HCT116 (cell line): ENCODE measurements at regions not wholly inside any gene's neighbourhood (a gene's known extent, or its start where the extent isn't known, plus 50 kb on each side); places are given as distances from the start of the nearest gene placed in this dataset.

ENCODE experiments used
- ATAC-seq: fragments of 200-7000 bp; cut with Tn5 transposase; 2 replicates; pipeline ENCODE4 v1.9.1; 2020; ENCODE audit warnings: mild to moderate bottlenecking, moderate library complexity
- BruUV-seq: library from RNA; stranded (reverse); fragments of 400-500 nt; replicated peaks from 2 replicates; lab custom pipeline; 2021; lab: Mats Ljungman, UMichigan
- CTCF ChIA-PET: fragments of 300-600 bp; sonication (Branson Sonifier 250); formaldehyde crosslinking; loops from one replicate; lab custom pipeline; 2021; ENCODE audit warnings: antibody characterized with exemption; lab: Charles Lee
- POLR2A ChIA-PET: fragments of 300-600, 350-600 bp; sonication (Branson Sonifier 250); formaldehyde crosslinking; loops from one replicate; lab custom pipeline; 2021; ENCODE audit warnings: antibody characterized with exemption; lab: Charles Lee
- RAD21 ChIA-PET, 2 experiments: fragments of 300-600 bp; sonication (Branson Sonifier 250); formaldehyde crosslinking; loops; one replicate each; lab custom pipeline; 2023; ENCODE audit warnings: low total read pairs in 2 of 2; ENCODE audit not compliant: uncharacterized antibody in 2 of 2, unreplicated experiment in 2 of 2, low non-redundant PET in 1 of 2; lab: Charles Lee
- DNase-seq: peaks from one replicate; pipeline ENCODE4 v3.0.0-alpha.2; 2010; ENCODE audit warnings: low read depth, low spot score
- H2AFZ ChIP-seq: fragments of 200-600 bp; shearing (Covaris generic), sonication (generic); 2 replicates; pipeline ENCODE4 v1.6.1; 2017; ENCODE audit warnings: low read depth, mixed run types, mixed read lengths, antibody characterized with exemption, low read length; ENCODE audit not compliant: poor library complexity, severe bottlenecking
- H3K27ac ChIP-seq: 2 replicates; pipeline ENCODE4 v1.5.1; 2012; ENCODE audit warnings: low read depth, low read length
- H3K27me3 ChIP-seq: fragments of 200-600 bp; sonication (generic); 2 replicates; pipeline ENCODE4 v1.6.1; 2016; ENCODE audit warnings: mixed run types, low read length, mixed read lengths; ENCODE audit not compliant: insufficient read depth
- H3K36me3 ChIP-seq, 2 experiments: fragments of 200-500 bp in 1 of 2; fragments of 200-600 bp in 1 of 2; sonication (Bioruptor generic) in 1 of 2; sonication (generic) in 1 of 2; 2 replicates each; pipeline versions ENCODE4 v1.5.1 to v1.6.1; 2014 to 2016; ENCODE audit warnings: low read length in 2 of 2, inconsistent platforms in 1 of 2, mixed read lengths in 1 of 2, mixed run types in 1 of 2; ENCODE audit not compliant: insufficient read depth in 2 of 2, control insufficient read depth in 1 of 2
- H3K4me1 ChIP-seq, 2 experiments: fragments of 200-600 bp in 1 of 2; sonication (generic) in 1 of 2; 2 replicates each; pipeline versions ENCODE4 v1.5.1 to v1.6.1; 2012 to 2017; ENCODE audit warnings: low read length in 2 of 2, inconsistent platforms in 1 of 2, mild to moderate bottlenecking in 1 of 2, mixed read lengths in 1 of 2, mixed run types in 1 of 2, moderate library complexity in 1 of 2; ENCODE audit not compliant: insufficient read depth in 2 of 2, control insufficient read depth in 1 of 2
- H3K4me2 ChIP-seq: fragments of 200-600 bp; sonication (generic); 2 replicates; pipeline ENCODE4 v1.6.1; 2017; ENCODE audit warnings: mixed run types, low read length, mixed read lengths
- H3K4me3 ChIP-seq, 2 experiments: fragments of 200-600 bp in 1 of 2; sonication (generic) in 1 of 2; replicated peaks in 1 of 2; 2 replicates each; pipeline ENCODE4 v1.5.1; 2011 to 2016; ENCODE audit warnings: low read length in 2 of 2, control low read depth in 1 of 2, low read depth in 1 of 2, mild to moderate bottlenecking in 1 of 2, mixed read lengths in 1 of 2, mixed run types in 1 of 2
- H3K79me2 ChIP-seq: fragments of 200-600 bp; sonication (generic); 2 replicates; pipeline ENCODE4 v1.6.1; 2017; ENCODE audit warnings: mild to moderate bottlenecking, mixed run types, low read length, moderate library complexity, mixed read lengths; ENCODE audit not compliant: insufficient read depth
- H3K9ac ChIP-seq: fragments of 200-600 bp; sonication (generic); 2 replicates; pipeline ENCODE4 v1.6.1; 2016; ENCODE audit warnings: low read length, mixed read lengths
- H3K9me2 ChIP-seq: fragments of 200-600 bp; sonication (generic), shearing (Covaris generic); 2 replicates; pipeline ENCODE4 v1.6.1; 2017; ENCODE audit warnings: mixed run types, mild to moderate bottlenecking, moderate library complexity; ENCODE audit not compliant: insufficient read depth
- H3K9me3 ChIP-seq, 2 experiments: fragments of 200-500 bp in 1 of 2; fragments of 200-600 bp in 1 of 2; sonication (Bioruptor generic) in 1 of 2; sonication (generic) in 1 of 2; 2 replicates each; pipeline ENCODE4 v1.6.1; 2014 to 2017; ENCODE audit warnings: low read length in 2 of 2, mixed read lengths in 2 of 2, inconsistent platforms in 1 of 2, low read depth in 1 of 2, mild to moderate bottlenecking in 1 of 2, mixed run types in 1 of 2, moderate library complexity in 1 of 2; ENCODE audit not compliant: control insufficient read depth in 1 of 2, insufficient read depth in 1 of 2
- H4K20me1 ChIP-seq: fragments of 200-600 bp; sonication (generic), shearing (Covaris generic); 2 replicates; pipeline ENCODE4 v1.6.1; 2017; ENCODE audit warnings: mixed run types, mild to moderate bottlenecking, moderate library complexity; ENCODE audit not compliant: insufficient read depth
- ATF3 ChIP-seq: IDR thresholded peaks from 2 replicates; pipeline ENCODE4 v1.6.1; 2012
- CTCF ChIP-seq, 3 experiments: fragments of 200-600 bp in 1 of 3; sonication (generic) in 1 of 3; IDR thresholded peaks in 2 of 3; conservative IDR thresholded peaks in 1 of 3; 2 replicates each; pipeline ENCODE4 v1.5.1; 2012 to 2017; ENCODE audit warnings: low read depth in 2 of 3, low read length in 2 of 3, antibody characterized with exemption in 1 of 3, borderline replicate concordance in 1 of 3, control low read depth in 1 of 3, mild to moderate bottlenecking in 1 of 3, mixed read lengths in 1 of 3, mixed run types in 1 of 3, moderate library complexity in 1 of 3; ENCODE audit not compliant: insufficient read depth in 1 of 3
- EZH2 ChIP-seq: fragments of 200-600 bp; sonication (generic); IDR thresholded peaks from 2 replicates; pipeline ENCODE4 v1.6.1; 2017; ENCODE audit warnings: antibody characterized with exemption, mixed run types
- FOSL1 ChIP-seq: IDR thresholded peaks from 2 replicates; pipeline ENCODE4 v1.6.1; 2012; ENCODE audit warnings: low read depth
- JUND ChIP-seq: IDR thresholded peaks from 2 replicates; pipeline ENCODE4 v1.6.1; 2012
- REST ChIP-seq: IDR thresholded peaks from 2 replicates; pipeline ENCODE4 v1.6.1; 2012; ENCODE audit warnings: low read depth
- YY1 ChIP-seq: IDR thresholded peaks from 2 replicates; pipeline ENCODE4 v1.6.1; 2011; ENCODE audit warnings: low read length, low read depth, moderate library complexity, mild to moderate bottlenecking; ENCODE audit not compliant: insufficient replicate concordance; ENCODE audit errors: extremely low read depth
- ZBTB33 ChIP-seq: IDR thresholded peaks from 2 replicates; pipeline ENCODE4 v1.6.1; 2011; ENCODE audit warnings: mild to moderate bottlenecking, low read length, moderate library complexity; ENCODE audit not compliant: insufficient replicate concordance; ENCODE audit errors: extremely low read depth
- ZNF274 ChIP-seq: fragments of 200-500 bp; sonication (Bioruptor generic); IDR thresholded peaks from 2 replicates; pipeline ENCODE4 v1.6.1; 2014; ENCODE audit warnings: mild to moderate bottlenecking, low read depth, low read length, inconsistent platforms
- intact Hi-C: fragments of 100-400 bp; cut with micrococcal nuclease; formaldehyde crosslinking; loops from 2 replicates; pipeline ENCODE4 v1.10.0; 2022

- TF ChIP-seq ZBTB33 (no peak), EZH2 (no peak)
Observed at GRCh38 chr12:128059621-128060370, 207.2 kb upstream of the TMEM132C start (continued).

GRCh38 chr12:128068211-128068610, 198.8 kb upstream of the TMEM132C start:
- ATAC-seq (no peak), DNase-seq (no peak)
- Histone ChIP-seq H4K20me1 (no peaks in the 10 kb centered on the region), H3K27ac (no peak overlapping the region), H3K4me3 (no peak overlapping the region), H2AFZ (no peak overlapping the region), H3K9ac (no peak overlapping the region), H3K4me1 (no peaks in the 10 kb centered on the region), H3K9me3 (peaks cover 3 to 16% of the 10 kb centered on the region in 2 experiments; a peak in 1 of 4 replicates), H3K79me2 (no peaks in the 10 kb centered on the region), H3K36me3 (no peaks in the 10 kb centered on the region), H3K27me3 (no peaks in the 10 kb centered on the region), H3K4me2 (no peak overlapping the region), H3K9me2 (no peaks in the 10 kb centered on the region)
- ChIA-PET CTCF (no interaction called here), POLR2A (no interaction called here), RAD21 (no interaction called here)
- no TSS peak for BruUV-seq
- intact Hi-C loops = loop anchor here (2.0 kb wide), 1 partner anchor 687 kb away; no protein-coding TSS in a partner anchor
- no peak for TF ChIP-seq REST
- TF ChIP-seq ZNF274 = no peak
- no peak for TF ChIP-seq ATF3
- no peak for TF ChIP-seq JUND
- TF ChIP-seq YY1 = no peak
- TF ChIP-seq EZH2 = no peak
- TF ChIP-seq FOSL1 = no peak
- TF ChIP-seq CTCF (IDR thresholded peaks at IDR 0.05 in 2 of 3, conservative IDR thresholded peaks at IDR 0.05 in 1 of 3; ENCODE audit: borderline replicate concordance in 1 of 3, insufficient read depth in 1 of 3, low read depth in 2 of 3, low read length in 2 of 3) = no peak
